Neural cell (in vitro differentiated cells): ENCODE measurements at regions not wholly inside any gene's neighbourhood (a gene's known extent, or its start where the extent isn't known, plus 50 kb on each side); places are given as distances from the start of the nearest gene placed in this dataset.
"Not testable (repeated sequence)": the region's sequence is repeated elsewhere in the genome, so short reads cannot be mapped to it uniquely, and the experiment has no call there.

Experiments
- H2AFZ ChIP-seq: fragments of 200-600, 300-800 bp; sonication (generic), shearing (Covaris generic); 2 replicates; pipeline ENCODE4 v1.6.0; 2014; ENCODE audit warnings: low read depth, mild to moderate bottlenecking, antibody characterized with exemption, low read length, moderate library complexity
- H3F3A ChIP-seq: fragments of 200-600 bp; shearing (Covaris generic); 2 replicates; pipeline ENCODE4 v1.6.1; 2016; ENCODE audit warnings: mild to moderate bottlenecking, moderate library complexity, mixed read lengths, antibody characterized with exemption, low read length; ENCODE audit not compliant: insufficient read depth, poor library complexity, severe bottlenecking
- H3K27ac ChIP-seq: fragments of 200-600, 300-800 bp; sonication (generic), shearing (Covaris generic); 2 replicates; pipeline ENCODE4 v1.5.1; 2014; ENCODE audit warnings: mild to moderate bottlenecking, low read length, moderate library complexity
- H3K27me3 ChIP-seq: fragments of 300-800, 200-600 bp; sonication (generic), shearing (Covaris generic); 2 replicates; pipeline ENCODE4 v1.6.0; 2014; ENCODE audit warnings: mild to moderate bottlenecking, low read depth, low read length, moderate library complexity; ENCODE audit not compliant: insufficient read depth
- H3K36me3 ChIP-seq: fragments of 300-800, 200-600 bp; sonication (generic), shearing (Covaris generic); 2 replicates; pipeline ENCODE4 v1.5.1; 2014; ENCODE audit warnings: mild to moderate bottlenecking, antibody characterized with exemption, low read length, moderate library complexity; ENCODE audit not compliant: insufficient read depth
- H3K4me2 ChIP-seq: fragments of 300-800, 200-600 bp; sonication (generic), shearing (Covaris generic); 2 replicates; pipeline ENCODE4 v1.6.0; 2014; ENCODE audit warnings: mild to moderate bottlenecking, low read length
- H3K4me3 ChIP-seq: fragments of 300-800, 200-600 bp; sonication (generic), shearing (Covaris generic); 2 replicates; pipeline ENCODE4 v1.5.1; 2014; ENCODE audit warnings: mild to moderate bottlenecking, low read length, moderate library complexity
- H3K79me2 ChIP-seq: fragments of 200-600 bp; shearing (Covaris generic); replicated peaks from 2 replicates; pipeline ENCODE4 v1.6.0; 2014; ENCODE audit warnings: mild to moderate bottlenecking, low read length, moderate library complexity; ENCODE audit not compliant: insufficient read depth
- H3K9ac ChIP-seq: fragments of 300-800, 200-600 bp; sonication (generic), shearing (Covaris generic); 2 replicates; pipeline ENCODE4 v1.6.1; 2016; ENCODE audit warnings: mild to moderate bottlenecking, low read length, mixed read lengths
- H3K9me2 ChIP-seq: fragments of 200-600 bp; shearing (Covaris generic); 2 replicates; pipeline ENCODE4 v1.6.1; 2016; ENCODE audit warnings: mild to moderate bottlenecking, low read length, mixed read lengths; ENCODE audit not compliant: insufficient read depth
- H3K9me3 ChIP-seq: fragments of 200-600, 300-800 bp; sonication (generic), shearing (Covaris generic); 2 replicates; pipeline ENCODE4 v1.6.1; 2016; ENCODE audit warnings: mild to moderate bottlenecking, mixed run types, low read length, moderate library complexity, mixed read lengths
- H4K20me1 ChIP-seq: fragments of 200-600 bp; shearing (Covaris generic); 2 replicates; pipeline ENCODE4 v1.6.1; 2016; ENCODE audit warnings: mild to moderate bottlenecking, mixed run types; ENCODE audit not compliant: insufficient read depth
- CTCF ChIP-seq: fragments of 450-650 bp; IDR thresholded peaks from 2 replicates; pipeline ENCODE4 v1.5.1; 2014; ENCODE audit warnings: antibody characterized with exemption, mild to moderate bottlenecking, moderate library complexity; ENCODE audit not compliant: poor library complexity, severe bottlenecking
- EP300 ChIP-seq: fragments of 450-650 bp; conservative IDR thresholded peaks from 2 replicates; pipeline ENCODE4 v1.6.1; 2014; ENCODE audit warnings: antibody characterized with exemption, mild to moderate bottlenecking, moderate library complexity; ENCODE audit not compliant: poor library complexity, severe bottlenecking
- EZH2 ChIP-seq: fragments of 200-600, 300-800 bp; shearing (Covaris generic), sonication (generic); IDR thresholded peaks from 2 replicates; pipeline ENCODE4 v1.6.1; 2014; ENCODE audit warnings: antibody characterized with exemption, low read length, borderline replicate concordance, mild to moderate bottlenecking; ENCODE audit not compliant: insufficient read depth, poor library complexity, severe bottlenecking
- MXI1 ChIP-seq: fragments of 450-650 bp; conservative IDR thresholded peaks from 2 replicates; pipeline ENCODE4 v1.6.1; 2014; ENCODE audit warnings: antibody characterized with exemption, mild to moderate bottlenecking; ENCODE audit not compliant: poor library complexity, severe bottlenecking
- POLR2AphosphoS5 ChIP-seq: IDR thresholded peaks from 2 replicates; pipeline ENCODE4 v1.6.1; 2012
- RAD21 ChIP-seq: fragments of 450-650 bp; conservative IDR thresholded peaks from 2 replicates; pipeline ENCODE4 v1.6.1; 2014; ENCODE audit warnings: antibody characterized with exemption, mild to moderate bottlenecking, moderate library complexity
- REST ChIP-seq: IDR thresholded peaks from 2 replicates; pipeline ENCODE4 v1.6.1; 2012; ENCODE audit warnings: borderline replicate concordance
- SMC3 ChIP-seq: fragments of 450-650 bp; conservative IDR thresholded peaks from 2 replicates; pipeline ENCODE4 v1.6.1; 2014; ENCODE audit warnings: antibody characterized with exemption, mild to moderate bottlenecking, moderate library complexity; ENCODE audit not compliant: poor library complexity
- TAF1 ChIP-seq: IDR thresholded peaks from 2 replicates; pipeline ENCODE4 v1.6.1; 2012; ENCODE audit warnings: low read depth

- H3F3A ChIP-seq = no peaks in the 10 kb centered on the region
- H3K27me3 ChIP-seq = no peaks in the 10 kb centered on the region
- H3K9me2 ChIP-seq = no peaks in the 10 kb centered on the region
- no peak overlapping the region for H3K4me2 ChIP-seq
- no peak for TF ChIP-seq EZH2
- no peak for TF ChIP-seq POLR2AphosphoS5
- no peak for TF ChIP-seq TAF1
- TF ChIP-seq EP300 = no peak
- TF ChIP-seq REST = no peak
- no peak for TF ChIP-seq CTCF
- no peak for TF ChIP-seq RAD21
- TF ChIP-seq SMC3 = no peak
- no peak for TF ChIP-seq MXI1
- H3K9ac ChIP-seq = no peak overlapping the region
- H3K4me3 ChIP-seq = no peak overlapping the region
- no peak overlapping the region for H2AFZ ChIP-seq
- no peaks in the 10 kb centered on the region for H3K79me2 ChIP-seq
- no peaks in the 10 kb centered on the region for H3K9me3 ChIP-seq
- H4K20me1 ChIP-seq = no peaks in the 10 kb centered on the region
- H3K36me3 ChIP-seq = no peaks in the 10 kb centered on the region
- H3K27ac ChIP-seq = no peak overlapping the region
These were observed 504.2 kb downstream of the IGSF11 start for GRCh38 chr3:118530350-118530922.

GRCh38 chr3:118530927-118531356 lies 503.7 kb downstream of the IGSF11 start:
- H3K36me3 ChIP-seq, H4K20me1 ChIP-seq, H3K27ac ChIP-seq, H3K9me2 ChIP-seq, H3K4me3 ChIP-seq, H3F3A ChIP-seq, H3K4me2 ChIP-seq, H3K9me3 ChIP-seq, H3K9ac ChIP-seq, H3K27me3 ChIP-seq, H2AFZ ChIP-seq, H3K79me2 ChIP-seq: not testable (repeated sequence)

- no peak overlapping the region for H3K9ac ChIP-seq
- no peaks in the 10 kb centered on the region for H3K9me3 ChIP-seq
- no peaks in the 10 kb centered on the region for H3K27me3 ChIP-seq
- TF ChIP-seq EZH2 (no peak), EP300 (no peak), TAF1 (no peak), MXI1 (no peak), POLR2AphosphoS5 (no peak), SMC3 (no peak)
- H3K4me3 ChIP-seq = no peak overlapping the region
- H3K9me2 ChIP-seq = no peaks in the 10 kb centered on the region
- H3K4me2 ChIP-seq = no peak overlapping the region
- H2AFZ ChIP-seq = no peak overlapping the region
- H3K27ac ChIP-seq = no peak overlapping the region
- no peaks in the 10 kb centered on the region for H4K20me1 ChIP-seq
- no peaks in the 10 kb centered on the region for H3F3A ChIP-seq
- no peaks in the 10 kb centered on the region for H3K36me3 ChIP-seq
- H3K79me2 ChIP-seq = no peaks in the 10 kb centered on the region
These were observed 502.8 kb downstream of the IGSF11 start for GRCh38 chr3:118531816-118532215.
